CD4-positive, alpha-beta T cell (primary cell): ENCODE measurements at regions not wholly inside any gene's neighbourhood (a gene's known extent, or its start where the extent isn't known, plus 50 kb on each side); places are given as distances from the start of the nearest gene placed in this dataset.

ENCODE experiments used
- ATAC-seq: fragments of 200-7000 bp; cut with Tn5 transposase; one replicate; pipeline ENCODE4 v1.10.0; 2022; ENCODE audit warnings: mild to moderate bottlenecking; ENCODE audit not compliant: poor library complexity
- CTCF ChIA-PET: fragments of 350-600 bp; sonication (Branson Sonifier 250); formaldehyde crosslinking; loops from one replicate; lab custom pipeline; 2021; ENCODE audit warnings: antibody characterized with exemption, inconsistent platforms; lab: Charles Lee
- POLR2A ChIA-PET: fragments of 350-600 bp; sonication (Branson Sonifier 250); formaldehyde crosslinking; loops from one replicate; lab custom pipeline; 2021; ENCODE audit warnings: antibody characterized with exemption, inconsistent platforms; lab: Charles Lee
- DNase-seq, 14 experiments: peaks; one replicate each; pipeline ENCODE4 v3.0.0-alpha.2; 2013 to 2020; ENCODE audit warnings: mixed read lengths in 2 of 14
- H3K27ac ChIP-seq, 2 donors: one replicate each; pipeline versions ENCODE4 v1.5.1 to v1.7.0; 2013; ENCODE audit warnings: low read length in 2 of 2, low read depth in 1 of 2, mild to moderate bottlenecking in 1 of 2
- H3K27me3 ChIP-seq, 2 experiments: 1 replicate in 1 of 2; 2 replicates in 1 of 2; pipeline versions ENCODE4 v1.6.1 to v1.7.0; 2013; ENCODE audit warnings: low read length in 2 of 2, control low read depth in 1 of 2, mild to moderate bottlenecking in 1 of 2, moderate library complexity in 1 of 2; ENCODE audit not compliant: insufficient read depth in 2 of 2, control insufficient read depth in 1 of 2
- H3K36me3 ChIP-seq: one replicate; pipeline ENCODE4 v1.6.1; 2013; ENCODE audit warnings: low read length, control low read depth; ENCODE audit not compliant: insufficient read depth
- H3K4me1 ChIP-seq: one replicate; pipeline ENCODE4 v1.6.1; 2013; ENCODE audit warnings: low read length, control low read depth; ENCODE audit not compliant: insufficient read depth
- H3K4me3 ChIP-seq: one replicate; pipeline ENCODE4 v1.5.1; 2013; ENCODE audit warnings: mild to moderate bottlenecking, low read length, moderate library complexity
- H3K9me3 ChIP-seq, 2 experiments: 1 replicate in 1 of 2; 2 replicates in 1 of 2; pipeline versions ENCODE4 v1.6.1 to v1.7.0; 2013; ENCODE audit warnings: low read length in 2 of 2, mild to moderate bottlenecking in 2 of 2, control low read depth in 1 of 2, moderate library complexity in 1 of 2; ENCODE audit not compliant: control insufficient read depth in 1 of 2, insufficient read depth in 1 of 2
- H3K27ac Mint-ChIP-seq: one replicate; pipeline ENCODE4 v1.8.0; 2020; ENCODE audit warnings: mixed read lengths
- H3K27me3 Mint-ChIP-seq: one replicate; pipeline ENCODE4 v1.8.0; 2021; ENCODE audit warnings: mixed read lengths
- H3K36me3 Mint-ChIP-seq: one replicate; pipeline ENCODE4 v1.8.0; 2021; ENCODE audit warnings: low read depth, mixed read lengths
- H3K4me1 Mint-ChIP-seq: one replicate; pipeline ENCODE4 v1.8.0; 2021; ENCODE audit warnings: low read depth, mixed read lengths
- H3K4me3 Mint-ChIP-seq: one replicate; pipeline ENCODE4 v1.8.0; 2020; ENCODE audit warnings: mild to moderate bottlenecking, mixed read lengths
- H3K9me3 Mint-ChIP-seq: one replicate; pipeline ENCODE4 v1.8.0; 2020; ENCODE audit warnings: mixed read lengths
- intact Hi-C, 2 experiments: fragments of 100-400 bp; cut with DNase I in 1 of 2; cut with micrococcal nuclease in 1 of 2; formaldehyde crosslinking; loops; one replicate each; pipeline versions ENCODE4 v1.15.1 to v1.9.0; 2023 to 2025; cut with DNase I, micrococcal nuclease
- TF ChIP-seq, protein P1 (sequence below): fragments of 200-600 bp; IDR thresholded peaks from one replicate; pipeline ENCODE4 v1.8.0; 2022; ENCODE audit warnings: antibody characterized with exemption, mild to moderate bottlenecking

DNA sequence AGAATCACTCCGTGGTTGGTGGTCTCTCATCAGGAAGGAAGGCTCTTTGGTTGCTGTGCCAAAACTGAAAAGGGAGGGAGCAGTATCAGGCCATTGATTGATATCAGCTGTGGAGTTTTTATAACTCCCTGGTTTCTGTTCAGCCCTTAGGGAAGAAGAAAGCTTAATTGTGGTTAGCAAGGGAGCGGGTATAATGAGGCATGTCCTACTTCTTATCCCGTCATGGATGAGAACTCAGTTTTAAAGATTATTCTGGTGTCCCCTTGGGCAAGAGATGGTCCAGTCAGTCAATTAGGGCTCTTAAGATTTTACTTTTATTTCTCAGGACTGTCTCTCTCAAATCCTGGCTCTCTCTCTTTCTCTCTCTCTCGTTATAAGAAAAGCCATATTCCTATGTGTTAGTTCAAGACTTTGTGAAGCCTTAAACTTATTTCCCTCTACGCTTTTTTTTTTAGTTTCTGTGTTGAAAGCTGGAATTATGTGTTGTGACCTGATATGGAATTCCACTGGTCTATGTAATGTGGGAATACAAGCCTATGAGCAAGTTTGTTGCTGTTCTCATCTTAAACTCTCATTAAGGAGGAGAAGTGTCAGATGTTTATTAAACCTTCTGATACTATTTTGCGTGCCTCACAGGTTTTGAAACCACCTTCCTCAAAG lies 514.0 kb upstream of the CDH2 start:
- Mint-ChIP-seq H3K27ac (no peak overlapping the region), H3K36me3 (no peaks in the 10 kb centered on the region)
- intact Hi-C loops, result no loop called here

GRCh38 chr18:28690100-28690499 lies 513.2 kb upstream of the CDH2 start:
- no peak overlapping the region for H3K27ac Mint-ChIP-seq
- H3K9me3 Mint-ChIP-seq, result no peaks in the 10 kb centered on the region
- ATAC-seq (no peak), DNase-seq (no peak)
- no peaks in the 10 kb centered on the region for H3K36me3 Mint-ChIP-seq
- ChIA-PET POLR2A (no interaction called here), CTCF (no interaction called here)
- H3K4me1 Mint-ChIP-seq, result no peaks in the 10 kb centered on the region
- intact Hi-C loops, result no loop called here
- Histone ChIP-seq H3K4me1 (no peaks in the 10 kb centered on the region), H3K27ac (no peak overlapping the region), H3K4me3 (no peak overlapping the region), H3K27me3 (no peaks in the 10 kb centered on the region), H3K36me3 (no peaks in the 10 kb centered on the region), H3K9me3 (no peaks in the 10 kb centered on the region)
- no peaks in the 10 kb centered on the region for H3K27me3 Mint-ChIP-seq
- TF ChIP-seq, protein P1, sequence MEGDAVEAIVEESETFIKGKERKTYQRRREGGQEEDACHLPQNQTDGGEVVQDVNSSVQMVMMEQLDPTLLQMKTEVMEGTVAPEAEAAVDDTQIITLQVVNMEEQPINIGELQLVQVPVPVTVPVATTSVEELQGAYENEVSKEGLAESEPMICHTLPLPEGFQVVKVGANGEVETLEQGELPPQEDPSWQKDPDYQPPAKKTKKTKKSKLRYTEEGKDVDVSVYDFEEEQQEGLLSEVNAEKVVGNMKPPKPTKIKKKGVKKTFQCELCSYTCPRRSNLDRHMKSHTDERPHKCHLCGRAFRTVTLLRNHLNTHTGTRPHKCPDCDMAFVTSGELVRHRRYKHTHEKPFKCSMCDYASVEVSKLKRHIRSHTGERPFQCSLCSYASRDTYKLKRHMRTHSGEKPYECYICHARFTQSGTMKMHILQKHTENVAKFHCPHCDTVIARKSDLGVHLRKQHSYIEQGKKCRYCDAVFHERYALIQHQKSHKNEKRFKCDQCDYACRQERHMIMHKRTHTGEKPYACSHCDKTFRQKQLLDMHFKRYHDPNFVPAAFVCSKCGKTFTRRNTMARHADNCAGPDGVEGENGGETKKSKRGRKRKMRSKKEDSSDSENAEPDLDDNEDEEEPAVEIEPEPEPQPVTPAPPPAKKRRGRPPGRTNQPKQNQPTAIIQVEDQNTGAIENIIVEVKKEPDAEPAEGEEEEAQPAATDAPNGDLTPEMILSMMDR, result no peak
- H3K4me3 Mint-ChIP-seq, result no peak overlapping the region

More for the DNA sequence above, 514.0 kb upstream of the CDH2 start:
- no peaks in the 10 kb centered on the region for H3K4me1 ChIP-seq
- H3K9me3 ChIP-seq, result no peaks in the 10 kb centered on the region
- H3K27ac ChIP-seq, result no peak overlapping the region
- H3K9me3 Mint-ChIP-seq, result peaks cover 2% of the 10 kb centered on the region
- H3K4me3 ChIP-seq, result no peak overlapping the region
- no peaks in the 10 kb centered on the region for H3K27me3 ChIP-seq
- ATAC-seq (no peak), DNase-seq (no peak)
- no peaks in the 10 kb centered on the region for H3K27me3 Mint-ChIP-seq
- no peaks in the 10 kb centered on the region for H3K4me1 Mint-ChIP-seq
- H3K36me3 ChIP-seq, result no peaks in the 10 kb centered on the region
- no peak overlapping the region for H3K4me3 Mint-ChIP-seq
- ChIA-PET POLR2A (no interaction called here), CTCF (no interaction called here)
- TF ChIP-seq, protein P1, result no peak

GRCh38 chr18:28689588-28689987 lies 512.7 kb upstream of the CDH2 start:
- Histone ChIP-seq H3K4me1 (no peaks in the 10 kb centered on the region), H3K4me3 (no peak overlapping the region), H3K27ac (no peak overlapping the region), H3K9me3 (no peaks in the 10 kb centered on the region), H3K36me3 (no peaks in the 10 kb centered on the region), H3K27me3 (no peaks in the 10 kb centered on the region)
- Mint-ChIP-seq H3K36me3 (no peaks in the 10 kb centered on the region), H3K9me3 (no peaks in the 10 kb centered on the region), H3K27ac (no peak overlapping the region), H3K27me3 (no peaks in the 10 kb centered on the region), H3K4me1 (no peaks in the 10 kb centered on the region), H3K4me3 (no peak overlapping the region)
- intact Hi-C loops, result no loop called here
- TF ChIP-seq, protein P1, result no peak
- ATAC-seq (no peak), DNase-seq (no peak)
- ChIA-PET POLR2A (no interaction called here), CTCF (no interaction called here)
